ENCODE measurements at regions not wholly inside any gene's neighbourhood (a gene's known extent, or its start where the extent isn't known, plus 50 kb on each side); places are given as distances from the start of the nearest gene placed in this dataset.
"Not testable (repeated sequence)": the region's sequence is repeated elsewhere in the genome, so short reads cannot be mapped to it uniquely, and the experiment has no call there.

- no peak for DNase-seq (ENCODE audit: low spot score)
These were observed 83.9 kb upstream of the SLC39A10 start for GRCh38 chr2:195572895-195573683.

DNA sequence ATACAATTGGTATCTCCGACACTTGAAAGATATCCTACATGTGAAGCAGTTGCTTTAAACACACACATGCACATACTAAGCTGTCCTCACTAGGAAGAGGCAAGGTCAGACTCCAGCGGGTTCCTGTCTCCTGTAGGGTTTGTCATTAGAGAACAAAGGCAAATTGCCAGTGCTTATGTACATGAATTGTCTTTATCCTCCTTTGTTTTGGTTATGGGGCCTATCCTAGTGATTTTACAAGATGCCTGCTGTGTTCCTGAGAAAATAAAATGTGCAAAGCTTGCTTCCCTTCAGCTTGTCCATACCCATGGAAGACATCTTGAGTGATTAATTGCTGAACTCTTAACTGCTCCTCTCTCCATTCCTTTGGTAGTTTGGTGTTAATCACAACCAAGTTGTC, 86.7 kb upstream of the SLC39A10 start:
- DNase-seq (ENCODE audit: low spot score) = no peak

DNA sequence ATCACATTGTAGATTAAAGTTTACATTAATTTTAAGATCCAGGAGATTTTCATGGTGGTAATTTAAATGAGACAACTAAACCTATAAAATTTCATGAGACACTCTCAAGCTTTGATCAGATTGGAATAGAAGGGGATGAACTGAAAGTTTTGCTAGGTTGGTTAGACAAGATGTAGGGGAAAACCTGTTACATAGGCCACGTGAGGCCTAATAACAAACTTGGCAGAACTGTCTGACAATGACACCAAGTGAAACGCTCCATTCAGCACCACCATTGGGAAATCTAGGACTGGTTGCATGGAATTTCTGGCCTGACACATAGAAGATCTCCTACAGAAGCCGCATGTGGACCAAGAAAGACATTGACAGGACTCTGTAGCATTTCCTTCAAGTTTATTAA, 87.8 kb upstream of the SLC39A10 start:
- DNase-seq (ENCODE audit: low spot score) = no peak

- peak; percentile 36 for DNase-seq (ENCODE audit: low spot score)
These were observed 92.3 kb upstream of the SLC39A10 start for GRCh38 chr2:195564625-195565135.

GRCh38 chr2:195563857-195564512, 93.0 kb upstream of the SLC39A10 start:
- peak; percentile 94 for DNase-seq (ENCODE audit: low spot score)

DNA sequence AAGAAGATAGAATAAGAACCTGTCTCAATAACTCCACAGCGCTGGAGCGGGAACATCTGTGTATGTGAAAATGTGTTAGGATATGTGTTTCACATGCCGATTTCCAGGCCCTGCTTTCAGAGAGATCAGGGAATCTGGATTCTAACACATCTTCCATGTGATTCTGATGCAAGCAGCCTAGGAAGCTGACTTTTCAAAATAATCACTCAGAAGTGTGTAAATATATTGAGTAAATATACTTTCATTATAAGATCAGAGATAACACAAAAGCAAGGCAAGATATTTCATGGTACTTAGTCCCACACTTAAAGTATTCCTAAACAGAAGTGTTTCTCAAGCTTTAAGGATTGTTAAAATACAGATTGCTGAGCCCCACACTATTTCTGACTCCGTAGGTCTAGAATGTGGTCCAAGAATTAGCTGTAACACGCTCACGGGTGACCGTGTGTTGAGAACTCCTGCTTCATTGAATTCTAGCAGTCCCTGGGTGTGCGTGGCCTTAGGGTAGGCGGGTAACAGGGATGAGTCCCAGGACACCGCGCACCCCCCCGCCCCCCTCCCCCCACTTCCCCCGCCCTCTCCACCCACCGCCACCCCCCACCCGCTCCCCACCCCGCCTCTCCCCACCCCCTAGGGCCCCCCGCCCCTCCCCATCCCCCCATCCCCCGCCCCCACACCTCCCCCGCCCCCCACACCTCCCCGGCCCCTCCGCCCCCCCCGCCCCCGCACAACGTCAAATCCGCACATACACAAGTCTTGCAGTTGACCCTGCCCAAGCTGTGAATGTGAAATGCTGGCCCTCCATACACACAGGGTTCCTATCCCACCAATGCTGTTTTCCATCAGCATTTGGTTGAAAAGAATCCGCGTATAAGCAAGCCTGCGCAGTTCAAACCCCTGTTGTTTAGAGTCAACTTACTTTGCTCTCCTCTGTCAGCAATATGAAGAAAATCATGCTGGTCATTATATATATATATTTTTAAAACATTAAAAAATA, 94.2 kb upstream of the SLC39A10 start:
- peak; percentile 70 for DNase-seq (ENCODE audit: low spot score)

GRCh38 chr2:195561116-195561921, 95.7 kb upstream of the SLC39A10 start:
- no peak for DNase-seq (ENCODE audit: low spot score)

DNA sequence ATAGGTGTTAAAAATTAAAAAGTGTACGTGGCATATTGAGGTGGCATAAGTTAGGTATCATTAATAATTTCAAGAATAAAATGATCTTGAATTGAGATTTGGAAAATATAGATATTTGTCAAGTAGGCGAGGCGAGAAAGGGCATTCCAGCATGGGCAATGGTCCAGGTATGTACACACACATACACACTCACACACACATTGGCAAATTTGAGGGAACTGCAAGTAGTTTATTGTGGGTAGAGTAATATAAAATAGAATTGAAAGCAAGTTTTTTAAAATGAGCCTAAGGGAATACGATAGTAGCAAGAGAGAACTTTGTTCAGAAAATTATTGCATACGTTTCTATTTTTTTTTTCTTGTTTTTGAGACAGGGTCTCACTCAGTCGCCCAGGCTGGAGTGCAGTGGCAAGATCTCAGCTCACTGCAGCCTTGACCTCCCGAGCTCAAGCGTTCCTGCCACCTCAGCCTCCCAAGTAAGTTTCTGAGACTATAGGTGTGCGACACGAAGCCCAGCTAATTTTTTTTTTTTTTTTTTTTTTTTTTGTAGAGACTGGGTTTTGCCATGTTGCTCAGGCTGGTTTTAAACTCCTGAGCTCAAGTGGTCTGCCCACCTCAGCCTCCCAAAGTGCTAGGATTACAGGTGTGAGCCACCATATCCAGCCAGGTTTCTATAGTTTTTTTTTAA, 96.7 kb upstream of the SLC39A10 start:
- DNase-seq (ENCODE audit: low spot score) = no peak

GRCh38 chr2:195559431-195559914, 97.6 kb upstream of the SLC39A10 start:
- peak; percentile 94 for DNase-seq (ENCODE audit: low spot score)

GRCh38 chr2:195555971-195556370, 101.1 kb upstream of the SLC39A10 start:
- no peak for DNase-seq (ENCODE audit: low spot score)

GRCh38 chr2:195552581-195552980, 104.4 kb upstream of the SLC39A10 start:
- DNase-seq (ENCODE audit: low spot score) = no peak

DNA sequence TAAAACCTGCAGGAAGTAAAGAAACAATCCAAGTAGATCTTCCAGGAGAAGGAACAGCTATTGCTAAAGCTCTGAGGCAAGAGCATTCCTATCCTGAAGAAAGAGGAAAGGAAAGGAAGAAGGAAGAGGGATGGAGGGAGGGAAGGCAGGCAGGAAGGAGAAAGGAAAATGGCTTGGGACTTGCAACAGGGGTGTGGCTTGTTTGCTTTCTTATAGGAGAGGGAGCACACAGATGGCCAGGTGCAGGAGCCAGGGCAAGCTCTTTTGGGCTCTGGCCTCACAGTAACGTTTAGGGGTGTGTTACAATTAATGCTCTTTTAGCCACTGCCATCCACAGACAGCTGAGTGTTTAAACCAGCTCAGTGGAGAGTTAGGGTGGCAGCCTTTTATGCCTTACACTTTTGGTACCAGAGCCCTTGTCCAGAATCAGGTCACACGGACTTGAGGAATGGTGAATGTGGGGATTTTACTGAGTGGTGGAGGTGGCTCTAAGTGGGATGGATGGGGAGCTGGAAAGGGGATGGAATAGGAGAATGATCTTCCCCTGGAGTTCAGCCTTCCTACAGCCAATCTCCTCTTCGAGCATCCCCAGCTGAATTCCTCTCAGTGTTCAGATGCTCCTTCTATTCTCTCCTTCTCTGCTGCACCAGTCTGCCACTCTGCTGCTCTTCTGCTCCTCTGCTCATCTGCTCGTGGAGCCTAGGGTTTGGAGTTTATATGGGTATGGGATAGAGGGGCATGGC, 108.7 kb upstream of the SLC39A10 start:
- no peak for DNase-seq (ENCODE audit: low spot score)

DNA sequence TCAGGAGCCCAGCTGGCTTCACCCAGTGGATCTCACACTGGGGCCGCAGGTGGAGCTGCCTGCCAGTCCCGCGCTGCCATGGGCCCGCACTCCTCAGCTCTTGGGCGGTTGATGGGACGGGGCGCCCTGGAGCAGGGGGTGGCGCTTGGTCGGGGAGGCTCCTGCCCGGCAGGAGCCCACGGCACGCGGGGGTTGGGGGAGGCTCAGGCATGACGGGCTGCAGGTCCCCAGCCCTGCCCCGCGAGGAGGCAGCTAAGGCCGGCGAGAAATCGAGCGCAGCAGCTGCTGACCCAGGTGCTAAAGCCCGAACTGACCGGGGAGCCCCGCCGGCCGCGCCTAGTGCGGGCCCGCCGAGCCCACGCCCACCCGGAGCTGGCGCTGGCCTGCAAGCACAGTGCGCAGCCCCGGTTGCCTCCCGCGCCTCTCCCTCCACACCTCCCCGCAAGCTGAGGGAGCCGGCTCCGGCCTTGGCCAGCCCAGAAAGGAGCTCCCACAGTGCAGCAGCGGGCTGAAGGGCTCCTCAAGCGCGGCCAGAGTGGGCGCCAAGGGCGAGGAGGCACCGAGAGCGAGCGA, 109.7 kb upstream of the SLC39A10 start:
- not testable (repeated sequence) for DNase-seq (ENCODE audit: low spot score)

GRCh38 chr2:195545811-195546210, 111.2 kb upstream of the SLC39A10 start:
- DNase-seq (ENCODE audit: low spot score) = no peak

GRCh38 chr2:195543902-195544894, 112.8 kb upstream of the SLC39A10 start:
- peak; percentile 76 for DNase-seq (ENCODE audit: low spot score)

DNA sequence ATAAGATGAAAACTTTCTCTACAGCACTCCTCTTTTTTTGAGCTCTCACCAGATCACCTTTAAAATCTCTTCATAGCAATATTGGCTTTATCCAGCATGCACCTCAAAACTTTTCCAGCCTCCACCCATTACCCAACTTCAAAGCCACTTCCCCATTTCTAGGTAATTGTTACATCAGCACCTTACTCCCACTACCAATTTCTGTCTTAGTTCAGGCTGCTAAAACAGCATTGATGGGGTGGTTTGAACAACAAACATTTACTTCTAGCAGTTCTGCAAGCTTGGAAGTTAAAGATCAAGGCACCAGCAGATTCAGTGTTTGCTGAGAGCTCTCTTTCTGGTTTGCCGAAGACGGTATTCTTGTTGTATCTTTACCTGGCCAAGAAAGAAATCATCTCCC, 114.0 kb upstream of the SLC39A10 start:
- peak; percentile 75 for DNase-seq (ENCODE audit: low spot score)

DNA sequence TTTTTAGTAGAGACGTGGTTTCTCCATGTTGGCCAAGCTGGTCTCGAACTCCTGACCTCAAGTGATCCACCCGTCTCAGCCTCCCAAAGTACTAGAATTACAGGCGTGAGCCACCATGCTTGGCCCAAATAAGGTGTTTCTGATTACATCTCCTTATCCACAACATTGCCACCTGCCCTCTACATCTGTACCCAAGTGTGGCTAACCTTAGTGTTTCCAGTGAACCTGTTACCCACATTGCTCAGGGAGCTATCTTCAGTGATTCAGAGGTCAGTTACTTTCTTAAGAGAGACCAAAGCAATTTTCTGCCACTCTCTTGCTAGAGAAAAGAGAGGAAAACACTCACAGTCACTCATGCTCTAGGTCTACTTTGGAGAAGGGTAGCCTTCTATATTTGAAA, 115.0 kb upstream of the SLC39A10 start:
- no peak for DNase-seq (ENCODE audit: low spot score)

GRCh38 chr2:195538937-195539336, 118.1 kb upstream of the SLC39A10 start:
- peak; percentile 65 for DNase-seq (ENCODE audit: low spot score)
